ENCODE measurements at regions not wholly inside any gene's neighbourhood (a gene's known extent, or its start where the extent isn't known, plus 50 kb on each side); places are given as distances from the start of the nearest gene placed in this dataset.

GRCh38 chr5:144918371-144918770 is 747.7 kb downstream of the KCTD16 start:
- Histone ChIP-seq H3K36me3 (no peaks in the 10 kb centered on the region), H3K9me3 (no peaks in the 10 kb centered on the region), H3K4me1 (no peaks in the 10 kb centered on the region), H3K4me3 (no peak overlapping the region), H3K27me3 (no peaks in the 10 kb centered on the region), H3K27ac (no peak overlapping the region)
- intact Hi-C loops (cut with DNase I): no loop called here
- no peak for DNase-seq (ENCODE audit: low spot score in 2 of 2)
- no peak for TF ChIP-seq CTCF (IDR thresholded peaks at IDR 0.05)

- no peak for DNase-seq (ENCODE audit: low spot score in 2 of 2)
- intact Hi-C loops (cut with DNase I): no loop called here
- no peaks in the 10 kb centered on the region for H3K9me3 ChIP-seq
- no peaks in the 10 kb centered on the region for H3K27me3 ChIP-seq
- H3K4me1 ChIP-seq: no peaks in the 10 kb centered on the region
- no peak overlapping the region for H3K27ac ChIP-seq
- TF ChIP-seq CTCF (IDR thresholded peaks at IDR 0.05): no peak
- no peaks in the 10 kb centered on the region for H3K36me3 ChIP-seq
- no peak overlapping the region for H3K4me3 ChIP-seq
Measured at GRCh38 chr5:144915452-144915851, 744.8 kb downstream of the KCTD16 start.

GRCh38 chr5:144913661-144914060 is 743.0 kb downstream of the KCTD16 start:
- intact Hi-C loops (cut with DNase I): no loop called here
- H3K4me1 ChIP-seq: no peaks in the 10 kb centered on the region
- H3K9me3 ChIP-seq: no peaks in the 10 kb centered on the region
- DNase-seq (ENCODE audit: low spot score in 2 of 2): no peak
- no peaks in the 10 kb centered on the region for H3K36me3 ChIP-seq
- H3K27me3 ChIP-seq: no peaks in the 10 kb centered on the region
- TF ChIP-seq CTCF (IDR thresholded peaks at IDR 0.05): no peak
- H3K4me3 ChIP-seq: no peak overlapping the region
- no peak overlapping the region for H3K27ac ChIP-seq

GRCh38 chr5:144896473-144896872 is 725.8 kb downstream of the KCTD16 start:
- Histone ChIP-seq H3K4me1 (no peaks in the 10 kb centered on the region), H3K4me3 (no peak overlapping the region), H3K9me3 (no peaks in the 10 kb centered on the region), H3K27ac (no peak overlapping the region), H3K27me3 (no peaks in the 10 kb centered on the region), H3K36me3 (no peaks in the 10 kb centered on the region)
- no peak for DNase-seq (ENCODE audit: low spot score in 2 of 2)
- intact Hi-C loops (cut with DNase I): no loop called here
- no peak for TF ChIP-seq CTCF (IDR thresholded peaks at IDR 0.05)

GRCh38 chr5:144886668-144887067 is 716.0 kb downstream of the KCTD16 start:
- TF ChIP-seq CTCF (IDR thresholded peaks at IDR 0.05): no peak
- no peak overlapping the region for H3K27ac ChIP-seq
- no peaks in the 10 kb centered on the region for H3K36me3 ChIP-seq
- no peak overlapping the region for H3K4me3 ChIP-seq
- H3K9me3 ChIP-seq: no peaks in the 10 kb centered on the region
- intact Hi-C loops (cut with DNase I): no loop called here
- no peaks in the 10 kb centered on the region for H3K4me1 ChIP-seq
- DNase-seq (ENCODE audit: low spot score in 2 of 2): no peak
- no peaks in the 10 kb centered on the region for H3K27me3 ChIP-seq

- Histone ChIP-seq H3K27ac (no peak overlapping the region), H3K9me3 (no peaks in the 10 kb centered on the region), H3K4me3 (no peak overlapping the region), H3K4me1 (no peaks in the 10 kb centered on the region), H3K27me3 (no peaks in the 10 kb centered on the region), H3K36me3 (no peaks in the 10 kb centered on the region)
- TF ChIP-seq CTCF (IDR thresholded peaks at IDR 0.05): no peak
- intact Hi-C loops (cut with DNase I): no loop called here
- no peak for DNase-seq (ENCODE audit: low spot score in 2 of 2)
Measured at GRCh38 chr5:144882739-144883283, 712.1 kb downstream of the KCTD16 start.

Data from ascending aorta (tissue), 2 donors.